ENCODE measurements at regions not wholly inside any gene's neighbourhood (a gene's known extent, or its start where the extent isn't known, plus 50 kb on each side); places are given as distances from the start of the nearest gene placed in this dataset.

DNA sequence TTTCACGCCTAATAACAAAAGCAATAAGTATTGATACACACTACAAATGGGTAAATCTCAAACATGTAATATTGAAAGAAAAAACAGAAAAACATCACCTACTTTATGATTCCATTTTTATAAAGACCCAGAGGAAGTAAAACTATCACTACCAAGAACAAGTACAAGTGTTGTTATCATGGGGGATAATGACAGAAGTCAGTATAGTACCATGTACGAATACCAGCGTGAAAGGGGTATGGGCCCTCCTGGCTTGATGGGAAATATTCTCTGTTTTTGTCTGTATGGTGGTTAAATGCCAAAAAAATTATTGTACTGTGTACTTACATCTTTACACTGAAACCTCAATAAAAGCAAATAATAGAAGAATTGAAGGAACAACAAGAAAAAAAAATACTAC lies 665.7 kb downstream of the TMEM182 start:
- Histone ChIP-seq H3K27me3 (ENCODE audit: insufficient read depth, low read length) (no peaks in the 10 kb centered on the region), H3T11ph (ENCODE audit: low read length) (no peak overlapping the region), H3K4ac (ENCODE audit: low read depth, low read length) (no peak overlapping the region), H4K20me1 (ENCODE audit: control insufficient read depth, insufficient read depth, insufficient read length) (no peaks in the 10 kb centered on the region), H2BK12ac (ENCODE audit: insufficient read length, low read depth, low read length) (no peak overlapping the region), H2BK120ac (ENCODE audit: low read depth, low read length, poor library complexity, severe bottlenecking) (no peak overlapping the region), H4K5ac (ENCODE audit: insufficient read length, low read depth, low read length) (no peak overlapping the region), H3K4me1 (ENCODE audit: insufficient read depth, low read length) (peaks cover 3% of the 10 kb centered on the region; the same call in 1 of the 2 replicates), H4K8ac (replicated peaks; ENCODE audit: insufficient read length, low read depth, low read length) (no peak overlapping the region), H2BK5ac (ENCODE audit: insufficient read length, low read length) (no peak overlapping the region), H3K4me2 (ENCODE audit: insufficient read depth, insufficient read length, low read length) (no peak overlapping the region), H3K79me2 (ENCODE audit: insufficient read depth, low read length) (no peaks in the 10 kb centered on the region), H3K56ac (ENCODE audit: insufficient read length, low read depth, low read length) (no peak overlapping the region), H3K14ac (ENCODE audit: insufficient read depth, low read length) (no peak overlapping the region), H3K27ac (ENCODE audit: insufficient read length, low read depth, low read length) (no peak overlapping the region), H3K9me3 (ENCODE audit: control insufficient read depth, low read depth, low read length) (no peaks in the 10 kb centered on the region), H2BK20ac (ENCODE audit: low read depth, low read length, poor library complexity, severe bottlenecking) (no peak overlapping the region), H2AK5ac (ENCODE audit: insufficient read length, low read length) (no peak overlapping the region), H4K91ac (ENCODE audit: insufficient read length, low read depth, low read length) (no peak overlapping the region), H3K18ac (ENCODE audit: insufficient read length, low read depth, low read length) (no peak overlapping the region), H3K23ac (ENCODE audit: insufficient read length, low read depth, low read length) (no peak overlapping the region), H3K9ac (ENCODE audit: extremely low read depth, insufficient read length, low read length) (no peak overlapping the region), H2AFZ (ENCODE audit: low read length) (no peak overlapping the region), H3K79me1 (ENCODE audit: insufficient read depth, low read depth, low read length, poor library complexity, severe bottlenecking) (no peaks in the 10 kb centered on the region), H3K23me2 (ENCODE audit: insufficient read length, low read depth, low read length, poor library complexity, severe bottlenecking) (no peaks in the 10 kb centered on the region), H2BK15ac (ENCODE audit: low read depth, low read length) (no peak overlapping the region)
- Mint-ChIP-seq H3K9me3 (peaks cover 0 to 2% of the 10 kb centered on the region in 2 experiments; a peak in 1 of 5 replicates), H3K36me3 (ENCODE audit: insufficient read depth in 1 of 3, low read depth in 3 of 3) (no peaks in the 10 kb centered on the region; a peak in 1 of 7 replicates), H3K4me3 (no peak overlapping the region), H3K4me1 (peaks cover 6 to 8% of the 10 kb centered on the region in 2 experiments), H3K27ac (no peak overlapping the region; a peak in 1 of 7 replicates), H3K27me3 (ENCODE audit: low read depth) (no peaks in the 10 kb centered on the region)
- TF ChIP-seq, protein P1, sequence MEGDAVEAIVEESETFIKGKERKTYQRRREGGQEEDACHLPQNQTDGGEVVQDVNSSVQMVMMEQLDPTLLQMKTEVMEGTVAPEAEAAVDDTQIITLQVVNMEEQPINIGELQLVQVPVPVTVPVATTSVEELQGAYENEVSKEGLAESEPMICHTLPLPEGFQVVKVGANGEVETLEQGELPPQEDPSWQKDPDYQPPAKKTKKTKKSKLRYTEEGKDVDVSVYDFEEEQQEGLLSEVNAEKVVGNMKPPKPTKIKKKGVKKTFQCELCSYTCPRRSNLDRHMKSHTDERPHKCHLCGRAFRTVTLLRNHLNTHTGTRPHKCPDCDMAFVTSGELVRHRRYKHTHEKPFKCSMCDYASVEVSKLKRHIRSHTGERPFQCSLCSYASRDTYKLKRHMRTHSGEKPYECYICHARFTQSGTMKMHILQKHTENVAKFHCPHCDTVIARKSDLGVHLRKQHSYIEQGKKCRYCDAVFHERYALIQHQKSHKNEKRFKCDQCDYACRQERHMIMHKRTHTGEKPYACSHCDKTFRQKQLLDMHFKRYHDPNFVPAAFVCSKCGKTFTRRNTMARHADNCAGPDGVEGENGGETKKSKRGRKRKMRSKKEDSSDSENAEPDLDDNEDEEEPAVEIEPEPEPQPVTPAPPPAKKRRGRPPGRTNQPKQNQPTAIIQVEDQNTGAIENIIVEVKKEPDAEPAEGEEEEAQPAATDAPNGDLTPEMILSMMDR (conservative IDR thresholded peaks at IDR 0.05), result no peak
- DNase-seq, result no peak
- no CpG with 5 or more reads among the region's 3 CpGs for WGBS (ENCODE audit: extremely low coverage, insufficient read length, low lambda C conversion rate)
